Esophagus muscularis mucosa (tissue), 4 donors: ENCODE measurements at regions not wholly inside any gene's neighbourhood (a gene's known extent, or its start where the extent isn't known, plus 50 kb on each side); places are given as distances from the start of the nearest gene placed in this dataset.

ENCODE experiments used
- DNase-seq: peaks from one replicate; pipeline ENCODE4 v3.0.0-alpha.2; 2017; ENCODE audit errors: extremely low spot score
- H3K27ac ChIP-seq, 4 donors: fragments of 200-600 bp; sonication (generic); replicated peaks in 1 of 4; 1 replicate in 3 of 4; 2 replicates in 1 of 4; pipeline ENCODE4 v1.5.1; 2016 to 2019; ENCODE audit warnings: mild to moderate bottlenecking in 1 of 4
- H3K27me3 ChIP-seq, 4 donors: fragments of 200-600 bp; sonication (generic); one replicate each; pipeline versions ENCODE4 v1.5.1 to v1.6.0; 2016 to 2019
- H3K36me3 ChIP-seq, 4 donors: fragments of 200-600 bp; sonication (generic); one replicate each; pipeline ENCODE4 v1.5.1; 2016 to 2019
- H3K4me1 ChIP-seq, 4 donors: fragments of 200-600 bp; sonication (generic); one replicate each; pipeline ENCODE4 v1.5.1; 2016 to 2019
- H3K4me3 ChIP-seq, 4 donors: fragments of 200-600 bp; sonication (generic); 1 replicate in 2 of 4; 2 replicates in 2 of 4; pipeline ENCODE4 v1.5.1; 2016 to 2019; ENCODE audit warnings: mild to moderate bottlenecking in 4 of 4, moderate library complexity in 1 of 4
- H3K9me3 ChIP-seq, 4 donors: fragments of 200-600 bp; sonication (generic); 1 replicate in 3 of 4; 2 replicates in 1 of 4; pipeline ENCODE4 v1.5.1; 2016 to 2019
- EP300 ChIP-seq: sonication (generic); formaldehyde crosslinking; IDR thresholded peaks from one replicate; pipeline ENCODE4 v1.6.1; 2017; ENCODE audit warnings: antibody characterized with exemption
- POLR2A ChIP-seq: fragments of 450-650 bp; IDR thresholded peaks from one replicate; pipeline ENCODE4 v1.6.1; 2017; ENCODE audit warnings: antibody characterized with exemption, moderate library complexity, mild to moderate bottlenecking, low read depth
- POLR2AphosphoS5 ChIP-seq, 2 donors: sonication (generic); formaldehyde crosslinking; IDR thresholded peaks; one replicate each; pipeline ENCODE4 v1.6.1; 2017; ENCODE audit warnings: antibody characterized with exemption in 2 of 2
- WGBS: methylation state at CpG from one replicate; pipeline ENCODE4 v1.1.5; 2018; 5-methylcytosine and 5-hydroxymethylcytosine counted together
- intact Hi-C: fragments of 100-400 bp; cut with DNase I; formaldehyde crosslinking; loops from one replicate; pipeline ENCODE4 v1.15.1; 2023
- TF ChIP-seq, protein P1 (sequence below), 3 experiments: fragments of 200-600 bp in 2 of 3; fragments of 450-650 bp in 1 of 3; sonication (generic) in 2 of 3; IDR thresholded peaks; one replicate each; pipeline ENCODE4 v1.5.1; 2017 to 2019; ENCODE audit warnings: antibody characterized with exemption in 3 of 3, mild to moderate bottlenecking in 2 of 3, moderate library complexity in 1 of 3

DNA sequence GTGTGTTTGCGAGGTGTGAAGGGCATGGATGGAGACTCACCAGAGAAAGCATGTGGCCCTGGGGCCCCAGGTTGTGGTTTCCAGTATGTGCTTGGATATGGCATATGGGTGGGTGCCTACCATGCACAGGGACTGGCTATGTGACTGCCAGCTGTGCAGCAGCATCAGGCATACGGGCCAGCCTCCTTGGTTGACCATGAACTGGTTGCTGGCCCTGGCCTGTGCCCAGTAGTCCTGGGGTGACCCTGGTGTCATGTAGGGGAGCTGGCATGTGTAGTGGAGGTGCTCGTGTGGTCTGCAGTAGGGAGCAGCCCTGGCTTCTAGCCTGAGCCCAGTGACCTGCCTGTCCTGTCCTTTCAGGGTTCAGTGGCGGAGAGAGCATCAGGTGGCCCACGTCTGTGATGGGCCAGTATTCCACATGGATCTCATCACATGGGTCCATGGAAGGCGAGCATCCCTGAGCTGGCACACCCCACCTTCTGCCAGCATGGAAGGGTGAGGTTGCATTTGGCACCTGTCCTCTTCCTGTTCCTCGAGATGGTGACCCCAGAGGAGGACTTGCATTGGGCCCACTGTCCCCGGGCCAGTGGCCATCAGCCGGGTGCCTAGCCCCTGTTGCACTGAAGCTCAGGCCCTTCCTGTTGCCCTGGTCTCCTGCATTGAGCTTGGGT is 228.9 kb downstream of the SNRPN start:
- Histone ChIP-seq H3K4me1 (no peaks in the 10 kb centered on the region), H3K4me3 (no peak overlapping the region), H3K27ac (no peak overlapping the region), H3K27me3 (no peaks in the 10 kb centered on the region), H3K36me3 (no peaks in the 10 kb centered on the region), H3K9me3 (peaks cover 0 to 52% (median 16%) of the 10 kb centered on the region in 4 donors)
- DNase-seq, result no peak
- intact Hi-C loops, result no loop called here
- TF ChIP-seq, protein P1, sequence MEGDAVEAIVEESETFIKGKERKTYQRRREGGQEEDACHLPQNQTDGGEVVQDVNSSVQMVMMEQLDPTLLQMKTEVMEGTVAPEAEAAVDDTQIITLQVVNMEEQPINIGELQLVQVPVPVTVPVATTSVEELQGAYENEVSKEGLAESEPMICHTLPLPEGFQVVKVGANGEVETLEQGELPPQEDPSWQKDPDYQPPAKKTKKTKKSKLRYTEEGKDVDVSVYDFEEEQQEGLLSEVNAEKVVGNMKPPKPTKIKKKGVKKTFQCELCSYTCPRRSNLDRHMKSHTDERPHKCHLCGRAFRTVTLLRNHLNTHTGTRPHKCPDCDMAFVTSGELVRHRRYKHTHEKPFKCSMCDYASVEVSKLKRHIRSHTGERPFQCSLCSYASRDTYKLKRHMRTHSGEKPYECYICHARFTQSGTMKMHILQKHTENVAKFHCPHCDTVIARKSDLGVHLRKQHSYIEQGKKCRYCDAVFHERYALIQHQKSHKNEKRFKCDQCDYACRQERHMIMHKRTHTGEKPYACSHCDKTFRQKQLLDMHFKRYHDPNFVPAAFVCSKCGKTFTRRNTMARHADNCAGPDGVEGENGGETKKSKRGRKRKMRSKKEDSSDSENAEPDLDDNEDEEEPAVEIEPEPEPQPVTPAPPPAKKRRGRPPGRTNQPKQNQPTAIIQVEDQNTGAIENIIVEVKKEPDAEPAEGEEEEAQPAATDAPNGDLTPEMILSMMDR (IDR thresholded peaks at IDR 0.05), result no peak
- TF ChIP-seq POLR2AphosphoS5 (IDR thresholded peaks at IDR 0.05), result no peak
- TF ChIP-seq POLR2A, result no peak
- no peak for TF ChIP-seq EP300
- 74% methylated on average over 4 of the region's 9 CpGs for WGBS

GRCh38 chr15:25184356-25185155 is 229.8 kb downstream of the SNRPN start:
- TF ChIP-seq POLR2A (no peak), EP300 (no peak), POLR2AphosphoS5 (IDR thresholded peaks at IDR 0.05) (no peak)
- TF ChIP-seq, protein P1 (IDR thresholded peaks at IDR 0.05), result no peak
- no peaks in the 10 kb centered on the region for H3K36me3 ChIP-seq
- peaks cover 0 to 53% (median 17%) of the 10 kb centered on the region in 4 donors for H3K9me3 ChIP-seq
- intact Hi-C loops, result no loop called here
- WGBS, result 78% methylated on average over 6 of the region's 12 CpGs
- H3K4me1 ChIP-seq, result no peaks in the 10 kb centered on the region
- no peak overlapping the region for H3K27ac ChIP-seq
- DNase-seq, result no peak
- no peak overlapping the region for H3K4me3 ChIP-seq
- no peaks in the 10 kb centered on the region for H3K27me3 ChIP-seq

GRCh38 chr15:25185156-25185710 is 230.4 kb downstream of the SNRPN start:
- H3K4me3 ChIP-seq, result no peak overlapping the region
- WGBS, result 85% methylated on average over 15 of the region's 15 CpGs
- H3K36me3 ChIP-seq, result no peaks in the 10 kb centered on the region
- intact Hi-C loops, result no loop called here
- no peak for DNase-seq
- H3K27me3 ChIP-seq, result no peaks in the 10 kb centered on the region
- H3K4me1 ChIP-seq, result no peaks in the 10 kb centered on the region
- H3K27ac ChIP-seq, result no peak overlapping the region
- peaks cover 0 to 55% (median 18%) of the 10 kb centered on the region in 4 donors for H3K9me3 ChIP-seq
- TF ChIP-seq, protein P1 (IDR thresholded peaks at IDR 0.05), result no peak
- no peak for TF ChIP-seq EP300
- no peak for TF ChIP-seq POLR2A
- TF ChIP-seq POLR2AphosphoS5 (IDR thresholded peaks at IDR 0.05), result no peak

GRCh38 chr15:25185791-25186190 is 231.0 kb downstream of the SNRPN start:
- WGBS, result 87% methylated on average over 6 of the region's 6 CpGs
- TF ChIP-seq EP300, result no peak
- TF ChIP-seq, protein P1 (IDR thresholded peaks at IDR 0.05), result no peak
- TF ChIP-seq POLR2A, result no peak
- no peak for TF ChIP-seq POLR2AphosphoS5 (IDR thresholded peaks at IDR 0.05)
- H3K27ac ChIP-seq, result no peak overlapping the region
- H3K4me3 ChIP-seq, result no peak overlapping the region
- no peak for DNase-seq
- H3K4me1 ChIP-seq, result no peaks in the 10 kb centered on the region
- H3K27me3 ChIP-seq, result no peaks in the 10 kb centered on the region
- H3K9me3 ChIP-seq, result peaks cover 0 to 54% (median 21%) of the 10 kb centered on the region in 4 donors
- intact Hi-C loops, result no loop called here
- no peaks in the 10 kb centered on the region for H3K36me3 ChIP-seq
